Breast epithelium (tissue), 4 donors: ENCODE measurements at regions not wholly inside any gene's neighbourhood (a gene's known extent, or its start where the extent isn't known, plus 50 kb on each side); places are given as distances from the start of the nearest gene placed in this dataset.
A peak's percentile ranks its signal among the peaks of the same experiment; 100 is the strongest.

Source experiments
- DNase-seq, 2 donors: peaks; one replicate each; pipeline ENCODE4 v3.0.0-alpha.2; 2019; ENCODE audit warnings: low spot score in 2 of 2
- H3K27ac ChIP-seq, 2 donors: fragments of 200-600 bp; sonication (generic) in 1 of 2; one replicate each; pipeline ENCODE4 v1.5.1; 2016 to 2019; ENCODE audit warnings: mild to moderate bottlenecking in 1 of 2
- H3K27me3 ChIP-seq, 2 donors: fragments of 200-600 bp; sonication (generic) in 1 of 2; one replicate each; pipeline versions ENCODE4 v1.5.1 to v1.6.0; 2017 to 2019; ENCODE audit warnings: control low read depth in 1 of 2, mild to moderate bottlenecking in 1 of 2
- H3K36me3 ChIP-seq: fragments of 200-600 bp; one replicate; pipeline ENCODE4 v1.5.1; 2019
- H3K4me1 ChIP-seq, 2 donors: fragments of 200-600 bp; sonication (generic); one replicate each; pipeline ENCODE4 v1.5.1; 2016 to 2019; ENCODE audit warnings: control low read depth in 1 of 2
- H3K4me3 ChIP-seq, 3 donors: fragments of 200-600 bp; sonication (generic); 1 replicate in 2 of 3; 2 replicates in 1 of 3; pipeline ENCODE4 v1.5.1; 2016 to 2019; ENCODE audit warnings: mild to moderate bottlenecking in 3 of 3, moderate library complexity in 2 of 3
- H3K9me3 ChIP-seq, 2 donors: fragments of 200-600 bp; sonication (generic) in 1 of 2; one replicate each; pipeline ENCODE4 v1.5.1; 2016 to 2019; ENCODE audit warnings: control low read depth in 1 of 2
- CTCF ChIP-seq, 3 donors: fragments of 450-650 bp; IDR thresholded peaks; one replicate each; pipeline ENCODE4 v1.5.1; 2016 to 2017; ENCODE audit warnings: antibody characterized with exemption in 3 of 3, mild to moderate bottlenecking in 3 of 3, moderate library complexity in 3 of 3
- POLR2A ChIP-seq: fragments of 450-650 bp; IDR thresholded peaks from one replicate; pipeline ENCODE4 v1.6.1; 2016; ENCODE audit warnings: antibody characterized with exemption, mild to moderate bottlenecking, moderate library complexity
- POLR2AphosphoS5 ChIP-seq, 3 donors: sonication (generic); formaldehyde crosslinking; IDR thresholded peaks; one replicate each; pipeline ENCODE4 v1.6.1; 2017; ENCODE audit warnings: antibody characterized with exemption in 3 of 3
- intact Hi-C: fragments of 100-400 bp; cut with DNase I; formaldehyde crosslinking; loops from one replicate; pipeline ENCODE4 v1.15.1; 2023; ENCODE audit warnings: low total_unique reads

GRCh38 chr5:56358703-56359681, 125.9 kb upstream of the ANKRD55 start:
- intact Hi-C loops: no loop called here

GRCh38 chr5:56358046-56358445, 124.9 kb upstream of the ANKRD55 start:
- Histone ChIP-seq H3K4me3 (no peak overlapping the region), H3K36me3 (no peaks in the 10 kb centered on the region), H3K27ac (peak overlapping the region in 1 of 2 donors; percentile 59), H3K4me1 (peaks cover 0 to 6% of the 10 kb centered on the region in 2 donors), H3K9me3 (no peaks in the 10 kb centered on the region), H3K27me3 (no peaks in the 10 kb centered on the region)
- no peak for DNase-seq
- TF ChIP-seq POLR2AphosphoS5 (IDR thresholded peaks at IDR 0.05) (no peak), POLR2A (no peak), CTCF (IDR thresholded peaks at IDR 0.05) (no peak)
- intact Hi-C loops: no loop called here

More at GRCh38 chr5:56358703-56359681, 125.9 kb upstream of the ANKRD55 start:
- TF ChIP-seq POLR2A (no peak), POLR2AphosphoS5 (IDR thresholded peaks at IDR 0.05) (peak in 1 of 3 donors; percentile 25), CTCF (IDR thresholded peaks at IDR 0.05) (no peak)
- no peaks in the 10 kb centered on the region for H3K36me3 ChIP-seq
- peak overlapping the region in 1 of 3 donors; percentile 19 for H3K4me3 ChIP-seq
- DNase-seq: no peak
- H3K27me3 ChIP-seq: no peaks in the 10 kb centered on the region
- no peaks in the 10 kb centered on the region for H3K9me3 ChIP-seq
- H3K4me1 ChIP-seq: peaks cover 0 to 6% of the 10 kb centered on the region in 2 donors
- peak overlapping the region; percentile 21 to 59 for H3K27ac ChIP-seq

- Histone ChIP-seq H3K27ac (no peak overlapping the region), H3K4me1 (peaks cover 0 to 6% of the 10 kb centered on the region in 2 donors), H3K27me3 (no peaks in the 10 kb centered on the region), H3K36me3 (no peaks in the 10 kb centered on the region), H3K4me3 (no peak overlapping the region), H3K9me3 (no peaks in the 10 kb centered on the region)
- DNase-seq: no peak
- intact Hi-C loops: no loop called here
- TF ChIP-seq CTCF (IDR thresholded peaks at IDR 0.05) (no peak), POLR2A (no peak), POLR2AphosphoS5 (IDR thresholded peaks at IDR 0.05) (no peak)
These were observed 124.3 kb upstream of the ANKRD55 start for GRCh38 chr5:56357426-56357825.

- Histone ChIP-seq H3K36me3 (no peaks in the 10 kb centered on the region), H3K4me3 (no peak overlapping the region), H3K27me3 (no peaks in the 10 kb centered on the region), H3K27ac (no peak overlapping the region), H3K4me1 (peaks cover 0 to 6% of the 10 kb centered on the region in 2 donors), H3K9me3 (no peaks in the 10 kb centered on the region)
- intact Hi-C loops: no loop called here
- TF ChIP-seq CTCF (IDR thresholded peaks at IDR 0.05) (no peak), POLR2AphosphoS5 (IDR thresholded peaks at IDR 0.05) (no peak), POLR2A (no peak)
- no peak for DNase-seq
These were observed 123.7 kb upstream of the ANKRD55 start for GRCh38 chr5:56356836-56357160.

- Histone ChIP-seq H3K9me3 (no peaks in the 10 kb centered on the region), H3K4me1 (peaks cover 0 to 6% of the 10 kb centered on the region in 2 donors)
- no peak for DNase-seq
These were observed 123.1 kb upstream of the ANKRD55 start for GRCh38 chr5:56356121-56356835.

More at GRCh38 chr5:56356121-56356835, 123.1 kb upstream of the ANKRD55 start:
- H3K36me3 ChIP-seq: no peaks in the 10 kb centered on the region
- TF ChIP-seq POLR2A: no peak
- no peak for TF ChIP-seq CTCF (IDR thresholded peaks at IDR 0.05)
- TF ChIP-seq POLR2AphosphoS5 (IDR thresholded peaks at IDR 0.05): no peak
- no peak overlapping the region for H3K4me3 ChIP-seq
- intact Hi-C loops: no loop called here
- peak overlapping the region in 1 of 2 donors; percentile 0 for H3K27ac ChIP-seq
- H3K27me3 ChIP-seq: no peaks in the 10 kb centered on the region
